MM.1S (cell line): ENCODE measurements at regions not wholly inside any gene's neighbourhood (a gene's known extent, or its start where the extent isn't known, plus 50 kb on each side); places are given as distances from the start of the nearest gene placed in this dataset.

ENCODE experiments used
- EZH2 ChIP-seq: fragments of 300-600 bp; sonication (generic); optimal IDR thresholded peaks from 2 replicates; pipeline ENCODE3; 2017; ENCODE audit warnings: low read depth, mild to moderate bottlenecking, antibody characterized with exemption, low read length, mixed read lengths
- EZH2phosphoT487 ChIP-seq: fragments of 300-600 bp; sonication (generic); IDR thresholded peaks from 2 replicates; pipeline ENCODE4 v1.6.1; 2018; ENCODE audit warnings: antibody characterized with exemption, low read length
- TF ChIP-seq, protein P1 (sequence below): fragments of 300-600 bp; sonication (generic); IDR thresholded peaks from 2 replicates; pipeline ENCODE4 v1.5.1; 2016; ENCODE audit warnings: antibody characterized with exemption, low read length, mixed read lengths

DNA sequence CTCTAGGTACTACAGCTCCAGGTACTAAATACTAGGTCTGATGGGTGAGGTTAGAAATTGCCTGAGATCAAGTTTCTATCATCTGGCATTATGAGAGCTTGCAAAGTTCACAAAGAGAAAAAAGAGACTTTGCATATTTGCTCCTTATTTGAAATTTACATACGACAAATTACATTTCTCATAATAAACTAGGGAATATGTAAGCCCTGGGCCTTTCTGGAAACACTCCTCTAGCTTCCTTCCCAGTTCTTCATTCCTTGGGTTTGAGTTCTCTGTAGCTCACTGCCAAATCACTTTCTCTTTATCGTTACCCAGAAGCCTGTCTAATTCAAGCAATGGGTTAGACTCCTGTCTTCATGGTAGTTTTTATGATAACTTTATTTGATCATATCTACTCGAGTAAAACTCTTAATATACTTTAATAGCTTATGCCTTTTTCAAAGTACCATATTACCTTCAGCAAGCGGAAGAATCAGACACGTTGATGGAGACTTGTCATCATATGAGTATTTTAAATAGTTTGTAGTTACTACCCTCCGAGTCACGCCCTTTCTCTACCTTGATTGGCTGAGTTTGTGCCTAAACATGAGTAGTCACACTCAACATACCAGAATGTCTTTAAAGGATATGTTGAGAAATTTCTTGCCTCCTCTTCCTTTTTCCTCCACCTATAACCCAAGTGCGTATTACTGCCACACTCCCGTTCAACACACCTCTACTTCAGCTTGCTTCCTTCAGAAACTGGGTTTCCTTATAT, 150.5 kb downstream of the DKK1 start:
- TF ChIP-seq, protein P1, sequence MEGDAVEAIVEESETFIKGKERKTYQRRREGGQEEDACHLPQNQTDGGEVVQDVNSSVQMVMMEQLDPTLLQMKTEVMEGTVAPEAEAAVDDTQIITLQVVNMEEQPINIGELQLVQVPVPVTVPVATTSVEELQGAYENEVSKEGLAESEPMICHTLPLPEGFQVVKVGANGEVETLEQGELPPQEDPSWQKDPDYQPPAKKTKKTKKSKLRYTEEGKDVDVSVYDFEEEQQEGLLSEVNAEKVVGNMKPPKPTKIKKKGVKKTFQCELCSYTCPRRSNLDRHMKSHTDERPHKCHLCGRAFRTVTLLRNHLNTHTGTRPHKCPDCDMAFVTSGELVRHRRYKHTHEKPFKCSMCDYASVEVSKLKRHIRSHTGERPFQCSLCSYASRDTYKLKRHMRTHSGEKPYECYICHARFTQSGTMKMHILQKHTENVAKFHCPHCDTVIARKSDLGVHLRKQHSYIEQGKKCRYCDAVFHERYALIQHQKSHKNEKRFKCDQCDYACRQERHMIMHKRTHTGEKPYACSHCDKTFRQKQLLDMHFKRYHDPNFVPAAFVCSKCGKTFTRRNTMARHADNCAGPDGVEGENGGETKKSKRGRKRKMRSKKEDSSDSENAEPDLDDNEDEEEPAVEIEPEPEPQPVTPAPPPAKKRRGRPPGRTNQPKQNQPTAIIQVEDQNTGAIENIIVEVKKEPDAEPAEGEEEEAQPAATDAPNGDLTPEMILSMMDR, result no peak
- TF ChIP-seq EZH2, result no peak
- no peak for TF ChIP-seq EZH2phosphoT487
